ENCODE measurements at regions not wholly inside any gene's neighbourhood (a gene's known extent, or its start where the extent isn't known, plus 50 kb on each side); places are given as distances from the start of the nearest gene placed in this dataset.
A peak's percentile ranks its signal among the peaks of the same experiment; 100 is the strongest.

GRCh38 chr4:59855630-59856352, 1344.3 kb upstream of the ADGRL3 start:
- no peak overlapping the region for H2BK5ac ChIP-seq (ENCODE audit: low read depth, low read length)
- no peak overlapping the region for H3K4ac ChIP-seq (replicated peaks; ENCODE audit: insufficient read length, low read depth, low read length)
- no peak overlapping the region for H2BK15ac ChIP-seq (ENCODE audit: low read length)
- no peaks in the 10 kb centered on the region for H3K23me2 ChIP-seq (ENCODE audit: low read depth, low read length)
- no peaks in the 10 kb centered on the region for H3K9me3 ChIP-seq (ENCODE audit: insufficient read depth in 2 of 2, low read depth in 1 of 2, low read length in 1 of 2)
- H3K4me1 ChIP-seq (replicated peaks in 1 of 4; ENCODE audit: control insufficient read depth in 3 of 4, insufficient read depth in 4 of 4, low read length in 3 of 4), result no peaks in the 10 kb centered on the region; a peak in 1 of 7 replicates
- no peak overlapping the region for H4K5ac ChIP-seq (ENCODE audit: insufficient read length, low read depth, low read length)
- H3K14ac ChIP-seq (ENCODE audit: insufficient read length), result no peak overlapping the region
- no peaks in the 10 kb centered on the region for H3K79me2 ChIP-seq (ENCODE audit: control insufficient read depth in 1 of 2, insufficient read depth in 2 of 2, low read length in 2 of 2)
- no peak overlapping the region for H3K18ac ChIP-seq (ENCODE audit: extremely low read depth, low read length)
- peak in 1 of 2 experiments; percentile 47 for DNase-seq (ENCODE audit: low read depth in 1 of 2, low spot score in 2 of 2)
- no peaks in the 10 kb centered on the region for H3K36me3 ChIP-seq (ENCODE audit: control insufficient read depth in 2 of 4, insufficient read depth in 4 of 4, low read length in 3 of 4)
- H2BK20ac ChIP-seq (ENCODE audit: low read length), result no peak overlapping the region
- no peak overlapping the region for H3K9ac ChIP-seq (replicated peaks in 1 of 4; ENCODE audit: extremely low read depth in 1 of 4, low read depth in 3 of 4, low read length in 3 of 4)
- no peaks in the 10 kb centered on the region for H3K79me1 ChIP-seq (ENCODE audit: low read depth, low read length)
- no peak overlapping the region for H3K27ac ChIP-seq (ENCODE audit: low read depth, low read length)
- H3K23ac ChIP-seq (ENCODE audit: insufficient read length), result no peak overlapping the region
- no peak overlapping the region for H4K91ac ChIP-seq (replicated peaks; ENCODE audit: insufficient read length, low read length)
- peak overlapping the region; percentile 82 for H4K8ac ChIP-seq (ENCODE audit: extremely low read depth, insufficient read depth, low read length)
- 92% methylated on average over 16 of the region's 18 CpGs; no CpG with 5 or more reads in 1 of the 2 experiments for WGBS, 2 experiments (ENCODE audit: extremely low coverage in 1 of 2, insufficient coverage in 1 of 2, insufficient read length in 1 of 2, insufficient replicate concordance in 2 of 2, low coverage in 1 of 2, low lambda C conversion rate in 2 of 2, missing lambda C conversion rate in 1 of 2)
- no peak for FAIRE-seq
- H3K56ac ChIP-seq (replicated peaks; ENCODE audit: insufficient read length, low read depth, low read length), result no peak overlapping the region
- H2BK120ac ChIP-seq (replicated peaks; ENCODE audit: low read depth, low read length), result no peak overlapping the region
- H4K20me1 ChIP-seq (replicated peaks in 1 of 2; ENCODE audit: control insufficient read depth in 1 of 2, insufficient read depth in 2 of 2, low read length in 2 of 2), result no peaks in the 10 kb centered on the region
- ChIA-PET POLR2A (ENCODE audit: partially characterized antibody) (no interaction called here), CTCF (ENCODE audit: partially characterized antibody) (interaction anchor here (1.3 kb wide), 1 partner anchor 10 kb away, joined by 4 read pairs; no protein-coding TSS in a partner anchor)
- H2AK5ac ChIP-seq (ENCODE audit: low read depth, low read length), result no peak overlapping the region
- no peak overlapping the region for H3K4me3 ChIP-seq (ENCODE audit: extremely low read depth in 1 of 4, insufficient read depth in 2 of 4, low read depth in 3 of 4, low read length in 4 of 4)
- H3K4me2 ChIP-seq (ENCODE audit: insufficient read depth in 1 of 2, low read depth in 2 of 2, low read length in 2 of 2), result no peak overlapping the region
- no peaks in the 10 kb centered on the region for H3K27me3 ChIP-seq (replicated peaks in 1 of 4; ENCODE audit: control insufficient read depth in 3 of 4, extremely low read depth in 1 of 4, insufficient read depth in 3 of 4, low read length in 3 of 4)
- H2BK12ac ChIP-seq (ENCODE audit: low read depth, low read length), result 0 out of 2 replicates have a peak overlapping the region, but pooled peaks have one; percentile 5
- peak overlapping the region; percentile 80 for H2AFZ ChIP-seq (ENCODE audit: low read length)
- TF ChIP-seq GABPA (IDR thresholded peaks at IDR 0.05; ENCODE audit: borderline replicate concordance, insufficient read depth, low read length) (no peak), BRCA1 (IDR thresholded peaks at IDR 0.05; ENCODE audit: low read depth, low read length) (no peak), EGR1 (IDR thresholded peaks at IDR 0.05; ENCODE audit: borderline replicate concordance, low read depth, low read length) (no peak), FOSL1 (IDR thresholded peaks at IDR 0.05; ENCODE audit: insufficient read depth, low read depth, low read length) (no peak), ATF2 (IDR thresholded peaks at IDR 0.05; ENCODE audit: low read length) (no peak), HDAC6 (IDR thresholded peaks at IDR 0.05; ENCODE audit: low read depth, low read length) (no peak), EZH2 (IDR thresholded peaks at IDR 0.05; ENCODE audit: low read depth, low read length, severe bottlenecking) (no peak), POLR2AphosphoS5 (IDR thresholded peaks at IDR 0.05; ENCODE audit: low read depth, low read length) (no peak), JUN (IDR thresholded peaks at IDR 0.05; ENCODE audit: low read depth, low read length) (no peak), SP4 (IDR thresholded peaks at IDR 0.05; ENCODE audit: low read length) (no peak), CEBPB (IDR thresholded peaks at IDR 0.05; ENCODE audit: low read depth, low read length) (no peak), MAX (IDR thresholded peaks at IDR 0.05) (no peak)
